ENCODE measurements at regions not wholly inside any gene's neighbourhood (a gene's known extent, or its start where the extent isn't known, plus 50 kb on each side); places are given as distances from the start of the nearest gene placed in this dataset.

DNA sequence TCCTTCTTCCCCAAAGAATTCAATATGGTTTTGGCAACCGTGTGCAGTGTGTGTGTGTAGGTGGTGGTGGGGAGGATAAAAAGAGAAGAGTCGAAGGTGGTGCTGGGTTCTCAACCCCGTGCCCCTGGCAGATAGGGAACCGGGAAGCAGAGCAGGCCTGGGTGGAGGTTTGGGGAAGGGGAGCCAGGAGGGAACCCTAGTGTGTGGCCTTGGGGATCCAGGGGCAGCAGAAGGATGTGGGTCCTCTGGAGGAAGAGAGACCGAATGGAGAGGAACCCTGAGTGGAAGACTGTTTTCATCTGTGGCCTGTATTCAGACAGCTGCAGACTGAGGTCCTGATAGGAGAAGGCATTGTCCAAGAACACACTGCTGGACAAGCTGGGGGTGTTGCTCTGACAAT lies 73.3 kb upstream of the B3GAT1 start:
- TF ChIP-seq, protein P1, sequence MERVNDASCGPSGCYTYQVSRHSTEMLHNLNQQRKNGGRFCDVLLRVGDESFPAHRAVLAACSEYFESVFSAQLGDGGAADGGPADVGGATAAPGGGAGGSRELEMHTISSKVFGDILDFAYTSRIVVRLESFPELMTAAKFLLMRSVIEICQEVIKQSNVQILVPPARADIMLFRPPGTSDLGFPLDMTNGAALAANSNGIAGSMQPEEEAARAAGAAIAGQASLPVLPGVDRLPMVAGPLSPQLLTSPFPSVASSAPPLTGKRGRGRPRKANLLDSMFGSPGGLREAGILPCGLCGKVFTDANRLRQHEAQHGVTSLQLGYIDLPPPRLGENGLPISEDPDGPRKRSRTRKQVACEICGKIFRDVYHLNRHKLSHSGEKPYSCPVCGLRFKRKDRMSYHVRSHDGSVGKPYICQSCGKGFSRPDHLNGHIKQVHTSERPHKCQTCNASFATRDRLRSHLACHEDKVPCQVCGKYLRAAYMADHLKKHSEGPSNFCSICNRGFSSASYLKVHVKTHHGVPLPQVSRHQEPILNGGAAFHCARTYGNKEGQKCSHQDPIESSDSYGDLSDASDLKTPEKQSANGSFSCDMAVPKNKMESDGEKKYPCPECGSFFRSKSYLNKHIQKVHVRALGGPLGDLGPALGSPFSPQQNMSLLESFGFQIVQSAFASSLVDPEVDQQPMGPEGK (CRISPR knock-in tag; IDR thresholded peaks at IDR 0.05; ENCODE audit: borderline replicate concordance), result no peak
- TF ChIP-seq ZFP3 (CRISPR knock-in tag; IDR thresholded peaks at IDR 0.05) (no peak), TOX (CRISPR knock-in tag; IDR thresholded peaks at IDR 0.05; ENCODE audit: borderline replicate concordance) (no peak), ISL1 (CRISPR knock-in tag; IDR thresholded peaks at IDR 0.05) (no peak), RARB (CRISPR knock-in tag; IDR thresholded peaks at IDR 0.05) (no peak), PPARA (CRISPR knock-in tag; IDR thresholded peaks at IDR 0.05; ENCODE audit: borderline replicate concordance) (no peak), CREB5 (CRISPR knock-in tag; IDR thresholded peaks at IDR 0.05; ENCODE audit: low read depth) (no peak), CSDC2 (CRISPR knock-in tag; IDR thresholded peaks at IDR 0.05) (no peak), SNAI2 (CRISPR knock-in tag; IDR thresholded peaks at IDR 0.05) (no peak), BACH2 (CRISPR knock-in tag; IDR thresholded peaks at IDR 0.05; ENCODE audit: borderline replicate concordance) (no peak), TCF4 (CRISPR knock-in tag; IDR thresholded peaks at IDR 0.05; ENCODE audit: borderline replicate concordance) (no peak), ARNTL (CRISPR knock-in tag; IDR thresholded peaks at IDR 0.05; ENCODE audit: borderline replicate concordance, low read depth) (no peak)
- TF ChIP-seq, protein P2, sequence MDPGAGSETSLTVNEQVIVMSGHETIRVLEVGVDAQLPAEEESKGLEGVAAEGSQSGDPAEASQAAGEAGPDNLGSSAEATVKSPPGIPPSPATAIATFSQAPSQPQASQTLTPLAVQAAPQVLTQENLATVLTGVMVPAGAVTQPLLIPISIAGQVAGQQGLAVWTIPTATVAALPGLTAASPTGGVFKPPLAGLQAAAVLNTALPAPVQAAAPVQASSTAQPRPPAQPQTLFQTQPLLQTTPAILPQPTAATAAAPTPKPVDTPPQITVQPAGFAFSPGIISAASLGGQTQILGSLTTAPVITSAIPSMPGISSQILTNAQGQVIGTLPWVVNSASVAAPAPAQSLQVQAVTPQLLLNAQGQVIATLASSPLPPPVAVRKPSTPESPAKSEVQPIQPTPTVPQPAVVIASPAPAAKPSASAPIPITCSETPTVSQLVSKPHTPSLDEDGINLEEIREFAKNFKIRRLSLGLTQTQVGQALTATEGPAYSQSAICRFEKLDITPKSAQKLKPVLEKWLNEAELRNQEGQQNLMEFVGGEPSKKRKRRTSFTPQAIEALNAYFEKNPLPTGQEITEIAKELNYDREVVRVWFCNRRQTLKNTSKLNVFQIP (CRISPR knock-in tag; IDR thresholded peaks at IDR 0.05; ENCODE audit: borderline replicate concordance, low read depth), result no peak
- TF ChIP-seq, protein P3, sequence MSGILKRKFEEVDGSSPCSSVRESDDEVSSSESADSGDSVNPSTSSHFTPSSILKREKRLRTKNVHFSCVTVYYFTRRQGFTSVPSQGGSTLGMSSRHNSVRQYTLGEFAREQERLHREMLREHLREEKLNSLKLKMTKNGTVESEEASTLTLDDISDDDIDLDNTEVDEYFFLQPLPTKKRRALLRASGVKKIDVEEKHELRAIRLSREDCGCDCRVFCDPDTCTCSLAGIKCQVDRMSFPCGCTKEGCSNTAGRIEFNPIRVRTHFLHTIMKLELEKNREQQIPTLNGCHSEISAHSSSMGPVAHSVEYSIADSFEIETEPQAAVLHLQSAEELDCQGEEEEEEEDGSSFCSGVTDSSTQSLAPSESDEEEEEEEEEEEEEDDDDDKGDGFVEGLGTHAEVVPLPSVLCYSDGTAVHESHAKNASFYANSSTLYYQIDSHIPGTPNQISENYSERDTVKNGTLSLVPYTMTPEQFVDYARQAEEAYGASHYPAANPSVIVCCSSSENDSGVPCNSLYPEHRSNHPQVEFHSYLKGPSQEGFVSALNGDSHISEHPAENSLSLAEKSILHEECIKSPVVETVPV (CRISPR knock-in tag; IDR thresholded peaks at IDR 0.05), result no peak
